SK-N-SH (cell line): ENCODE measurements at regions not wholly inside any gene's neighbourhood (a gene's known extent, or its start where the extent isn't known, plus 50 kb on each side); places are given as distances from the start of the nearest gene placed in this dataset.

Source experiments
- CTCF ChIA-PET: fragments of 300-600, 350-600 bp; formaldehyde crosslinking; extraction: SDS; loops from one replicate; lab custom pipeline; 2021; lab: Yijun Ruan, JAX
- POLR2A ChIA-PET: fragments of 350-600 bp; sonication (Branson Sonifier 250); formaldehyde crosslinking; extraction: SDS; loops from one replicate; lab custom pipeline; 2020; ENCODE audit warnings: antibody characterized with exemption, inconsistent platforms; lab: Yijun Ruan, JAX
- DNase-seq: peaks from one replicate; pipeline ENCODE4 v3.0.0; 2012
- H2AFZ ChIP-seq: fragments of 200-600 bp; sonication (generic); 2 replicates; pipeline ENCODE4 v1.8.1; 2016; ENCODE audit warnings: antibody characterized with exemption, mild to moderate bottlenecking, low read depth
- H3F3A ChIP-seq: fragments of 200-600 bp; sonication (generic); replicated peaks from 2 replicates; pipeline ENCODE3; 2016; ENCODE audit warnings: antibody characterized with exemption, mild to moderate bottlenecking; ENCODE audit not compliant: insufficient read depth
- H3K27ac ChIP-seq, 2 experiments: fragments of 200-500 bp in 1 of 2; fragments of 200-600 bp in 1 of 2; sonication (Bioruptor generic) in 1 of 2; sonication (generic), shearing (Covaris generic) in 1 of 2; 2 replicates each; pipeline versions ENCODE4 v1.5.1 to v1.6.1; 2014 to 2016; ENCODE audit warnings: low read depth in 2 of 2, inconsistent platforms in 1 of 2, low read length in 1 of 2, mild to moderate bottlenecking in 1 of 2, mixed read lengths in 1 of 2
- H3K27me3 ChIP-seq: fragments of 200-600 bp; sonication (generic), shearing (Covaris generic); 2 replicates; pipeline ENCODE4 v1.6.1; 2016; ENCODE audit warnings: mixed run types; ENCODE audit not compliant: insufficient read depth
- H3K36me3 ChIP-seq, 2 experiments: fragments of 200-500 bp in 1 of 2; fragments of 200-600 bp in 1 of 2; sonication (Bioruptor generic) in 1 of 2; sonication (generic) in 1 of 2; replicated peaks in 1 of 2; 2 replicates each; pipeline versions ENCODE3 to v1.5.1; 2014 to 2016; ENCODE audit warnings: low read length in 1 of 2, mild to moderate bottlenecking in 1 of 2; ENCODE audit not compliant: insufficient read depth in 2 of 2, control insufficient read depth in 1 of 2
- H3K4me1 ChIP-seq, 2 experiments: fragments of 200-500 bp in 1 of 2; fragments of 200-600 bp in 1 of 2; sonication (Bioruptor generic) in 1 of 2; sonication (generic), shearing (Covaris generic) in 1 of 2; 2 replicates each; pipeline versions ENCODE4 v1.5.1 to v1.6.1; 2014 to 2016; ENCODE audit warnings: low read depth in 1 of 2, low read length in 1 of 2, mixed run types in 1 of 2; ENCODE audit not compliant: insufficient read depth in 2 of 2, control insufficient read depth in 1 of 2
- H3K4me2 ChIP-seq: fragments of 200-600 bp; sonication (generic), shearing (Covaris generic); 2 replicates; pipeline ENCODE4 v1.6.1; 2017; ENCODE audit warnings: mixed run types
- H3K4me3 ChIP-seq, 2 experiments: fragments of 200-500 bp in 1 of 2; fragments of 200-600 bp in 1 of 2; sonication (Bioruptor generic) in 1 of 2; sonication (generic), shearing (Covaris generic) in 1 of 2; 2 replicates each; pipeline versions ENCODE4 v1.5.1 to v1.8.1; 2014 to 2016; ENCODE audit warnings: low read depth in 2 of 2, inconsistent platforms in 1 of 2, low read length in 1 of 2, mild to moderate bottlenecking in 1 of 2, mixed read lengths in 1 of 2, moderate library complexity in 1 of 2
- H3K79me2 ChIP-seq: fragments of 200-600 bp; sonication (generic); 2 replicates; pipeline ENCODE4 v1.8.1; 2017; ENCODE audit warnings: mild to moderate bottlenecking; ENCODE audit not compliant: insufficient read depth
- H3K9ac ChIP-seq: fragments of 200-600 bp; sonication (generic); 2 replicates; pipeline ENCODE4 v1.6.1; 2017; ENCODE audit warnings: mixed run types
- H3K9me2 ChIP-seq: fragments of 200-600 bp; sonication (generic); 2 replicates; pipeline ENCODE4 v1.6.1; 2017; ENCODE audit warnings: mixed run types
- H3K9me3 ChIP-seq: fragments of 200-600 bp; sonication (generic); 2 replicates; pipeline ENCODE4 v1.6.1; 2017; ENCODE audit warnings: mixed run types, mild to moderate bottlenecking, moderate library complexity
- H4K20me1 ChIP-seq: fragments of 200-600 bp; sonication (generic); 2 replicates; pipeline ENCODE4 v1.6.1; 2017; ENCODE audit warnings: mild to moderate bottlenecking, mixed run types; ENCODE audit not compliant: insufficient read depth
- CHD2 ChIP-seq: fragments of 150-350 bp; IDR thresholded peaks from 2 replicates; pipeline ENCODE4 v1.6.1; 2018; ENCODE audit warnings: low read length; ENCODE audit not compliant: partially characterized antibody
- EZH2phosphoT487 ChIP-seq: fragments of 200-600 bp; sonication (generic); IDR thresholded peaks from 2 replicates; pipeline ENCODE4 v1.6.1; 2017; ENCODE audit warnings: low read depth, mixed run types, mild to moderate bottlenecking, antibody characterized with exemption, moderate library complexity, borderline replicate concordance
- FOSL2 ChIP-seq: IDR thresholded peaks from 2 replicates; pipeline ENCODE4 v1.4.0; 2012; ENCODE audit warnings: low read depth, mild to moderate bottlenecking, moderate library complexity, borderline replicate concordance
- FOXJ3 ChIP-seq: sonication (generic); formaldehyde crosslinking; IDR thresholded peaks from 2 replicates; pipeline ENCODE4 v1.5.1; 2020; ENCODE audit warnings: mild to moderate bottlenecking, missing genetic modification reagents
- FOXM1 ChIP-seq: IDR thresholded peaks from 2 replicates; pipeline ENCODE4 v1.4.0; 2012; ENCODE audit warnings: low read depth, mild to moderate bottlenecking
- GABPA ChIP-seq: IDR thresholded peaks from 2 replicates; pipeline ENCODE4 v1.4.0; 2012; ENCODE audit warnings: low read depth, mild to moderate bottlenecking
- GATA2 ChIP-seq: sonication (generic); formaldehyde crosslinking; IDR thresholded peaks from 2 replicates; pipeline ENCODE4 v1.5.0; 2020; ENCODE audit warnings: mild to moderate bottlenecking, missing genetic modification reagents
- IRF3 ChIP-seq: fragments of 150-350 bp; IDR thresholded peaks from 2 replicates; pipeline ENCODE4 v1.6.1; 2016; ENCODE audit warnings: mild to moderate bottlenecking, low read depth, low read length
- JUND ChIP-seq: IDR thresholded peaks from 2 replicates; pipeline ENCODE4 v1.4.0; 2012
- NFIC ChIP-seq: IDR thresholded peaks from 2 replicates; pipeline ENCODE4 v1.4.0; 2012; ENCODE audit warnings: borderline replicate concordance
- NRF1 ChIP-seq: IDR thresholded peaks from 2 replicates; pipeline ENCODE4 v1.6.1; 2012; ENCODE audit warnings: low read depth, mild to moderate bottlenecking, low read length
- POLR2AphosphoS5 ChIP-seq: IDR thresholded peaks from 2 replicates; pipeline ENCODE4 v1.6.1; 2012; ENCODE audit warnings: low read depth, low read length
- RCOR1 ChIP-seq: fragments of 150-350 bp; IDR thresholded peaks from 2 replicates; pipeline ENCODE4 v1.6.1; 2017; ENCODE audit warnings: antibody characterized with exemption, low read length
- RXRA ChIP-seq: IDR thresholded peaks from 2 replicates; pipeline ENCODE4 v1.4.0; 2012; ENCODE audit warnings: low read depth, mild to moderate bottlenecking, borderline replicate concordance
- TEAD4 ChIP-seq: IDR thresholded peaks from 2 replicates; pipeline ENCODE4 v1.4.0; 2012; ENCODE audit warnings: mild to moderate bottlenecking, borderline replicate concordance; ENCODE audit not compliant: insufficient read depth
- USF1 ChIP-seq: IDR thresholded peaks from 2 replicates; pipeline ENCODE4 v1.4.0; 2012; ENCODE audit warnings: low read depth, borderline replicate concordance
- ZBTB33 ChIP-seq: IDR thresholded peaks from 2 replicates; pipeline ENCODE4 v1.4.0; 2012; ENCODE audit warnings: low read depth, borderline replicate concordance
- WGBS: methylation state at CpG from one replicate; pipeline ENCODE4 v1.1.6; 2017; ENCODE audit warnings: low lambda C conversion rate; 5-methylcytosine and 5-hydroxymethylcytosine counted together

GRCh38 chr9:108652851-108653250 lies 202.9 kb downstream of the ACTL7B start (continued):
- TF ChIP-seq ZBTB33 (no peak), TEAD4 (no peak), IRF3 (no peak), GATA2 (CRISPR knock-in tag) (no peak), GABPA (no peak), RCOR1 (no peak), NRF1 (no peak), JUND (no peak), FOSL2 (no peak), FOXJ3 (CRISPR knock-in tag) (no peak), EZH2phosphoT487 (no peak), USF1 (no peak), FOXM1 (no peak), RXRA (no peak), NFIC (no peak)

GRCh38 chr9:108650826-108651225 lies 205.0 kb downstream of the ACTL7B start:
- Histone ChIP-seq H4K20me1 (no peaks in the 10 kb centered on the region), H2AFZ (no peak overlapping the region), H3K79me2 (no peaks in the 10 kb centered on the region), H3K4me3 (no peak overlapping the region), H3K4me1 (no peaks in the 10 kb centered on the region), H3K9ac (no peak overlapping the region), H3K36me3 (no peaks in the 10 kb centered on the region), H3K4me2 (no peak overlapping the region), H3F3A (no peaks in the 10 kb centered on the region), H3K9me3 (no peaks in the 10 kb centered on the region), H3K27ac (no peak overlapping the region), H3K9me2 (no peaks in the 10 kb centered on the region), H3K27me3 (no peaks in the 10 kb centered on the region)
- 0% methylated on average over 2 of the region's 2 CpGs for WGBS
- CTCF ChIA-PET, result no interaction called here
- TF ChIP-seq CHD2 (no peak), POLR2AphosphoS5 (no peak)
- DNase-seq, result no peak
- POLR2A ChIA-PET, result no interaction called here
